Cerebellar cortex (tissue), 1 donor: ENCODE measurements at regions not wholly inside any gene's neighbourhood (a gene's known extent, or its start where the extent isn't known, plus 50 kb on each side); places are given as distances from the start of the nearest gene placed in this dataset.

Source experiments
- DNase-seq: peaks from one replicate; pipeline ENCODE4 v3.0.0-alpha.2; 2015; ENCODE audit warnings: low spot score

- no peak for DNase-seq
Measured at GRCh38 chr12:15033029-15033428, 60.2 kb downstream of the PDE6H start.

- DNase-seq = no peak
Measured at GRCh38 chr12:15033641-15034040, 60.8 kb downstream of the PDE6H start.

GRCh38 chr12:15035185-15035584 is 62.3 kb downstream of the PDE6H start:
- DNase-seq = no peak

- no peak for DNase-seq
Measured at GRCh38 chr12:15037091-15037687, 64.3 kb downstream of the PDE6H start.

GRCh38 chr12:15038137-15038536 is 65.3 kb downstream of the PDE6H start:
- DNase-seq = no peak

- DNase-seq = no peak
Measured at GRCh38 chr12:15044471-15044870, 71.6 kb downstream of the PDE6H start.

GRCh38 chr12:15045451-15045850 is 72.6 kb downstream of the PDE6H start:
- DNase-seq = peak; percentile 37

GRCh38 chr12:15047611-15048010 is 74.8 kb downstream of the PDE6H start:
- no peak for DNase-seq

- DNase-seq = no peak
Measured at GRCh38 chr12:15049461-15050153, 76.8 kb downstream of the PDE6H start.

GRCh38 chr12:15050659-15051058 is 77.8 kb downstream of the PDE6H start:
- no peak for DNase-seq

GRCh38 chr12:15052691-15053090 is 79.8 kb downstream of the PDE6H start:
- DNase-seq = no peak

GRCh38 chr12:15056218-15056617 is 83.4 kb downstream of the PDE6H start:
- DNase-seq = no peak
